PC-9 (cell line): ENCODE measurements at regions not wholly inside any gene's neighbourhood (a gene's known extent, or its start where the extent isn't known, plus 50 kb on each side); places are given as distances from the start of the nearest gene placed in this dataset.

Experiments used
- BruUV-seq: library from RNA; stranded (reverse); fragments of 400-500 nt; replicated peaks from 2 replicates; lab custom pipeline; 2021; lab: Mats Ljungman, UMichigan
- CTCF ChIA-PET: fragments of 300-600 bp; sonication (Branson Sonifier 250); formaldehyde crosslinking; loops from one replicate; lab custom pipeline; 2022; ENCODE audit warnings: antibody characterized with exemption; lab: Charles Lee
- POLR2A ChIA-PET: fragments of 300-600 bp; sonication (Branson Sonifier 250); formaldehyde crosslinking; loops from one replicate; lab custom pipeline; 2022; ENCODE audit warnings: antibody characterized with exemption; ENCODE audit not compliant: unreplicated experiment; lab: Charles Lee
- DNase-seq, 2 experiments: peaks; one replicate each; pipeline versions ENCODE4 v3.0.0 to v3.0.0-alpha.2; 2015 to 2022; ENCODE audit warnings: mixed read lengths in 1 of 2
- H2AFZ ChIP-seq: fragments of 200-600 bp; sonication (generic); 2 replicates; pipeline ENCODE4 v1.8.1; 2017; ENCODE audit warnings: antibody characterized with exemption
- H3F3A ChIP-seq: fragments of 200-600 bp; sonication (generic); 2 replicates; pipeline ENCODE4 v1.8.1; 2017; ENCODE audit warnings: antibody characterized with exemption, mild to moderate bottlenecking, low read depth; ENCODE audit not compliant: insufficient read depth
- H3K27ac ChIP-seq: fragments of 200-600 bp; sonication (generic); 2 replicates; pipeline ENCODE4 v1.6.1; 2016; ENCODE audit warnings: mixed run types
- H3K27me3 ChIP-seq: fragments of 200-600 bp; sonication (generic); 2 replicates; pipeline ENCODE4 v1.6.1; 2016; ENCODE audit warnings: low read depth, mixed run types; ENCODE audit not compliant: insufficient read depth
- H3K36me3 ChIP-seq: fragments of 200-600 bp; sonication (generic); 2 replicates; pipeline ENCODE4 v1.6.1; 2016; ENCODE audit warnings: low read depth, mixed run types
- H3K4me1 ChIP-seq: fragments of 200-600 bp; sonication (generic); replicated peaks from 2 replicates; pipeline ENCODE4 v1.6.1; 2016; ENCODE audit warnings: mixed run types; ENCODE audit not compliant: insufficient read depth
- H3K4me2 ChIP-seq: fragments of 200-600 bp; sonication (generic); 2 replicates; pipeline ENCODE4 v1.6.1; 2017; ENCODE audit warnings: mixed run types
- H3K4me3 ChIP-seq: fragments of 200-600 bp; sonication (generic); 2 replicates; pipeline ENCODE4 v1.6.1; 2016; ENCODE audit warnings: mixed run types
- H3K79me2 ChIP-seq: fragments of 200-600 bp; sonication (generic); 2 replicates; pipeline ENCODE4 v1.6.1; 2017; ENCODE audit warnings: low read depth, mixed run types
- H3K9me2 ChIP-seq: fragments of 200-600 bp; sonication (generic); 2 replicates; pipeline ENCODE4 v1.8.1; 2017; ENCODE audit warnings: mild to moderate bottlenecking; ENCODE audit not compliant: insufficient read depth
- H3K9me3 ChIP-seq: fragments of 200-600 bp; sonication (generic); 2 replicates; pipeline ENCODE4 v1.8.1; 2016; ENCODE audit warnings: low read depth; ENCODE audit not compliant: insufficient read depth
- H4K20me1 ChIP-seq: fragments of 200-600 bp; sonication (generic); 2 replicates; pipeline ENCODE4 v1.8.1; 2017; ENCODE audit not compliant: insufficient read depth
- CTCF ChIP-seq: fragments of 200-600 bp; sonication (generic); conservative IDR thresholded peaks from 2 replicates; pipeline ENCODE4 v1.6.1; 2017; ENCODE audit warnings: mixed run types, antibody characterized with exemption, mild to moderate bottlenecking, moderate library complexity
- EZH2 ChIP-seq: fragments of 200-600 bp; sonication (generic); IDR thresholded peaks from 2 replicates; pipeline ENCODE4 v1.8.0; 2017; ENCODE audit warnings: antibody characterized with exemption, low read depth
- intact Hi-C: fragments of 100-400 bp; cut with micrococcal nuclease; formaldehyde crosslinking; loops from one replicate; pipeline ENCODE4 v1.10.0; 2022; ENCODE audit not compliant: unreplicated experiment

DNA sequence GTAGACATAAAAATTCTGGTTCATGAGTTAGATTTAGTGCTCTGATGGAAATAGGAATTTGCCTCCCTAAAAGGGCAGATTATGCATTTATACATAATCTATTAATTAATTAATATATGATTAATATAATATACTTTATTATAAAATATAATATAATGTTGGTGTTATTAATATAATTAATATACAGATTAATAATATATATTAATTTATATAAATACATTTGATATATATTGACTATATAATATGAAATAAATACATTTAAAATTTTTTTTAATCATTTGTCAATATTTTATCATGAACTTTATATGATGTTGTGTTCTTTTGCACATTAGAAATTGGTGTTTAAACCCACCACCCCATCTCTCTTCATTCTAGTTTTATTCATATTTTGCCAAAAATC lies 652.1 kb upstream of the ZNF804A start:
- Histone ChIP-seq H3K9me3 (no peaks in the 10 kb centered on the region), H3K79me2 (no peaks in the 10 kb centered on the region), H3K4me3 (no peak overlapping the region), H3K4me2 (no peak overlapping the region), H3F3A (no peaks in the 10 kb centered on the region), H3K27me3 (no peaks in the 10 kb centered on the region), H3K4me1 (no peaks in the 10 kb centered on the region), H2AFZ (no peak overlapping the region), H3K36me3 (no peaks in the 10 kb centered on the region), H3K27ac (no peak overlapping the region), H4K20me1 (no peaks in the 10 kb centered on the region), H3K9me2 (no peaks in the 10 kb centered on the region)
- TF ChIP-seq EZH2 (no peak), CTCF (no peak)
- intact Hi-C loops: no loop called here
- ChIA-PET POLR2A (no interaction called here), CTCF (no interaction called here)
- no peak for DNase-seq
- no TSS peak for BruUV-seq

DNA sequence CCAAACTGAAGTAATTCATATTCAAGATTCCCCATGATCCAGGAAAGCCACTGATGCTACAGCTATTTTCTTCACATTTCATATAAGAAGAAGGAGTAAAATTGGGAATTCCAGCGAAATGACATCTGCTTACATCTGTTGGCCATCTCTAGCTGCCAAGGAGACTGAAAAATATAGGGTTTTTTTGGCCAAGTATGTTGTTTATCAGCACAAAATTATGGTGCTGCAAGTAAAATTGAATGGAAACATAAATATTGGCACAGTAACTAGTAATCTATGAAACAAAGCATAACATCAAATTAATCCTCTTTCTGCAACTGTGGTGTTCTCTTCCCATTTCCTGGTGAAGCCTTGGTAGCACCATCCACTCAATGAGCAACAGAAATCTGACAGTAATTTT lies 649.5 kb upstream of the ZNF804A start:
- TF ChIP-seq CTCF (no peak), EZH2 (no peak)

GRCh38 chr2:183950673-183951072 lies 647.7 kb upstream of the ZNF804A start:
- no peak for DNase-seq
- BruUV-seq: no TSS peak

More for the DNA sequence above, 649.5 kb upstream of the ZNF804A start:
- no peak overlapping the region for H3K4me3 ChIP-seq
- no peaks in the 10 kb centered on the region for H3F3A ChIP-seq
- POLR2A ChIA-PET: no interaction called here
- CTCF ChIA-PET: no interaction called here
- no peaks in the 10 kb centered on the region for H3K4me1 ChIP-seq
- DNase-seq: no peak
- intact Hi-C loops: no loop called here
- no peak overlapping the region for H3K4me2 ChIP-seq
- H3K9me2 ChIP-seq: no peaks in the 10 kb centered on the region
- no TSS peak for BruUV-seq
- no peak overlapping the region for H3K27ac ChIP-seq
- H3K27me3 ChIP-seq: no peaks in the 10 kb centered on the region
- no peaks in the 10 kb centered on the region for H3K36me3 ChIP-seq
- H2AFZ ChIP-seq: no peak overlapping the region
- 0 out of 2 replicates have a peak, but pooled peaks cover 4% of the 10 kb centered on the region for H3K9me3 ChIP-seq
- no peaks in the 10 kb centered on the region for H3K79me2 ChIP-seq
- no peaks in the 10 kb centered on the region for H4K20me1 ChIP-seq

More at GRCh38 chr2:183950673-183951072, 647.7 kb upstream of the ZNF804A start:
- H3K27ac ChIP-seq: no peak overlapping the region
- H3K79me2 ChIP-seq: no peaks in the 10 kb centered on the region
- TF ChIP-seq EZH2: no peak
- TF ChIP-seq CTCF: no peak
- intact Hi-C loops: no loop called here
- H4K20me1 ChIP-seq: no peaks in the 10 kb centered on the region
- no peaks in the 10 kb centered on the region for H3K36me3 ChIP-seq
- no peaks in the 10 kb centered on the region for H3K9me2 ChIP-seq
- ChIA-PET POLR2A (no interaction called here), CTCF (no interaction called here)
- H3K4me3 ChIP-seq: no peak overlapping the region
- no peaks in the 10 kb centered on the region for H3K4me1 ChIP-seq
- 0 out of 2 replicates have a peak, but pooled peaks cover 4% of the 10 kb centered on the region for H3K9me3 ChIP-seq
- no peaks in the 10 kb centered on the region for H3F3A ChIP-seq
- no peak overlapping the region for H2AFZ ChIP-seq
- no peaks in the 10 kb centered on the region for H3K27me3 ChIP-seq
- H3K4me2 ChIP-seq: no peak overlapping the region
